PC-3 (cell line): ENCODE measurements at regions not wholly inside any gene's neighbourhood (a gene's known extent, or its start where the extent isn't known, plus 50 kb on each side); places are given as distances from the start of the nearest gene placed in this dataset.

Experiments used
- CTCF ChIP-seq: fragments of 300-600 bp; sonication (generic); conservative IDR thresholded peaks from 2 replicates; pipeline ENCODE4 v1.5.1; 2017; ENCODE audit warnings: antibody characterized with exemption, low read depth, mild to moderate bottlenecking, low read length
- EZH2 ChIP-seq: fragments of 300-600 bp; sonication (generic); IDR thresholded peaks from one replicate; pipeline ENCODE4 v1.6.1; 2017; ENCODE audit warnings: antibody characterized with exemption, mild to moderate bottlenecking, low read length; ENCODE audit not compliant: unreplicated experiment
- EZH2phosphoT487 ChIP-seq: fragments of 300-600 bp; sonication (generic); IDR thresholded peaks from 2 replicates; pipeline ENCODE4 v1.6.1; 2018; ENCODE audit warnings: mild to moderate bottlenecking, antibody characterized with exemption, low read length, borderline replicate concordance

GRCh38 chr3:16695710-16696109, 90.5 kb upstream of the DAZL start:
- TF ChIP-seq CTCF (no peak), EZH2 (no peak), EZH2phosphoT487 (no peak)
